HG03039 (cell line): ENCODE measurements at regions not wholly inside any gene's neighbourhood (a gene's known extent, or its start where the extent isn't known, plus 50 kb on each side); places are given as distances from the start of the nearest gene placed in this dataset.
"Not testable (repeated sequence)": the region's sequence is repeated elsewhere in the genome, so short reads cannot be mapped to it uniquely, and the experiment has no call there.

Experiments
- ATAC-seq: cut with Tn5 transposase; IDR thresholded peaks from one replicate; pipeline ENCODE4 v1.9.1; 2021; ENCODE audit warnings: mild to moderate bottlenecking, moderate library complexity; ENCODE audit not compliant: unreplicated experiment

DNA sequence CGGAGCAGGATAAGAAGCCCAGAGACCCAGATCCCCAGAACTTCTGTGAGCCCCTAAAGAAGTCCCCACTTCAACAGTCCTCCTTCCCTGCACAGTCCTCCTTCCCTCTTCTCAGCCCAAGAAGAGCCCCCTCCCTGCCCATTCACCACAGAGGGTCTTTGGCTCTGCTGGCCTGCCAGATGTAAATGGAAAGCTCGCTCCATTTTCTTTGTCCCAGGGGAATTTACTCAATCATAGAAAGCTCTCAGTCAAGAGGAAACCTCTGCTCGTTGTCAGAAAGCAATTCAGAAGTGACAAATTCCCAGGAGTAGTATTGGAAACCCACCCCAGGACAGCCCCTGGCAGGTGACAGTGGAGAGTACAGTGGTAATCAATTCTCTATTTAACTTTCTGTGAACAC is 105.5 kb upstream of the SMAD3 start:
- no peak for ATAC-seq

DNA sequence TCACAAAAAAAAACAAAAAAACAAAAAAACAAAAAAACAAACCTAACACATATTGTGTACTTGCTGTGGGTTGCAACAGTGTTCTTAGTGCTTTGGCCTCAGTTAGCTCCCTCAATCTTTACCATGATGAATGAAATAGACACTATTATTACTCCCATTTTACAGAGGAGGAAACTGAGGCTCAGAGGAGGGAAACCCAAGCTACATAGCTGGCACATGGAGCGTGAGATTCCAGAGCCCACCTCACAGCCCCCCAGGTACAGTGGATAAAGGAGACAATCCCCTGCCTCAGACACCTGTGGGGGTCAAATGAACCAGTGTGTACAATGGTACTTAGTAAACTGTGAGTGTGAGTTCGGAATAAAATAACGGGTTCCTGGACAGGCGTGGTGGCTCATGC is 104.9 kb upstream of the SMAD3 start:
- ATAC-seq, result no peak

DNA sequence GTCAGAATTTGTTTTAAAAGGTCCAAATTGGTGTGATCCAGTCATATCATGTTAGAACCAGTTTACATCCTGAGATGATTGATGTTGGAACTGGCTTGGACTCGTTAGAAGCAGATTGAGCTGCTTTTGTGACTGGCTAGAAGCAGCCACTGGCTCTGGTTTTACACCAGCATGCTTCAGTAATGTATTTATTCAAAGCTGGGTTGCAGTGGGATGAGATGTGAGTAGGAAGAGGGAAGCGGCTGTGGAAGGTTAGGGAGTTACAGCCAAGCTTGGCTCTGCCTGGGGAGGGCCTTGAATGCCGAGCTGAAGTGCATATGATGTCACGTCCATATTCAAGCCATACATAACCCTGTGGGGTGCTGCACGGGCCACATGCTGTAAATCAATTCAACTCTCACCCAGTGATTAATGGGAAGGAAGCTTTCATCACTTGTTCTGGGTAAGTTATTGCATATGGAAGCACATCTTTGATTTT is 104.0 kb upstream of the SMAD3 start:
- ATAC-seq, result no peak

DNA sequence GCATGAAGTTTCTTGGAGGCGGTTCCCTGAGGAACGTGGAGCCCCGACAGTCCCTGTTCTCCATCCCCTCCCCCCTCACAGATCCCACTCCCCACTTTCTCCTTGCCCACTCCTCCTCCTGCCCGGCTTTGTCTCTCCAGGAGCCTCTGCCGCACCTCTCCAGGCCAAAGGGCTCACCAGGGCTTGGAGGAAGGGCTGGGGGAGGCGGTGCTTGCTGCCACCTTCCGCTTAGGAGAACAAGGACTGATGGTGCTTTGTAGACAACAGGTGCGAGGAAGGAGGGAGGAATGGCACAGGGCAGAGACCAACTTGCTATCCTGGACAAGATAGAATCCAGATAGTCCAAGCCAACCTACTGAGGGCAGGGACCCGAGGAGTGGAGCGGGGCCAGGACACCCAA is 103.5 kb upstream of the SMAD3 start:
- no peak for ATAC-seq

DNA sequence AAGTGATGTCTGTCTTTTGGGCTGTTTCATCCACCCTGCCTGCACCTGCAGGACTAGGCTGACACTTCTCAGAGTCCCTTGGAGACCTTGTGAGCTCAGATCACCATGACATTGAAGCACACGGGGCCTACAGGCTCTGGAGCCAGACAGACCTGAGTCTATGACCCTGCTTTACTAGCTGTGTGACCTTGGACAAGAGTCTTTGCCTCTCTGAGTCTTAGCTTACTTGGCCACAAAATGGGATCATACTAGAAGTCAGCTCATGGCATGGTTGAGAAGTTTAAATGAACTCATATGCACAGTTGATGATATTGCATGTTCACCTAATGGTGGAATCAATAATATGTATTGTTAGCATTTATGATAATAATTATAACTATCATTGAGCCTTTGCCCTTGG is 102.9 kb upstream of the SMAD3 start:
- ATAC-seq, result no peak

DNA sequence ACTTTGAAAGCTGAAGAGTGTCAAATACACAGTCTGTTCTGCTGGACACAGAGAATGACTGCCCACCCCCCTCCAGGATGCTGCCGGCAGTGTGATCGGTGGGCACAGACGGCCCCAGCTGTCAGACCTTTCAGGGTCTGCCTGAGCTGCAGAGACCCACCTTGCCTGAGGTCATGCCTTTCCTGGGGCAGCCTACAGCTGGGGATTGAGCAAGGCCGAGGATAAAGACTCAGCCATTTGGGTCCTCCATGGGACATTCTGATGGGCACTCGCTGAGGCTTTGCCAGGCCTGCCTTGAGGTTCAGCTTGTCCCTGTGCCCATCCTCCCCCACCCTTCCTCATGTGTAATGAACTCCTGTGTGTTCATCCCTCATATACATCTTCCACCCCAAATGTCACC is 102.3 kb upstream of the SMAD3 start:
- no peak for ATAC-seq

DNA sequence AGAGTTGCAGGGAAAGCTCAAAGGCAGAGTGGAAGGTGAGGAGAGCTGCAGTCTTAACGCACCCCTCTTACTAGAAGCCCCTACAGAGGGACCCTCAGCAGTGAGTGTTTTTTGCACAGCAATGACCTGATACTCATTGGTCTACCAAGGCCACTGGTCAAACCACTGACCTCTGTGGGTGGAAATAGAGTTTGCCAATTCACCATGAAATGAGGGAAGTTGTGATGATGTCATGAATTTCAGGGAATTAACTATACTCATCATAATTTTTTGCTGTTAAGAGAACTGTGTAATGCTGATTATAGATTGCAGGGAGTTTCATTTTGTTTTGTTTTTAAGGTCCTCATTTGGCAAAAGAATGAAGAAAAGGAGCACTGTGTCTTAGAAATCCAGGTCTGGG is 101.7 kb upstream of the SMAD3 start:
- ATAC-seq, result no peak

DNA sequence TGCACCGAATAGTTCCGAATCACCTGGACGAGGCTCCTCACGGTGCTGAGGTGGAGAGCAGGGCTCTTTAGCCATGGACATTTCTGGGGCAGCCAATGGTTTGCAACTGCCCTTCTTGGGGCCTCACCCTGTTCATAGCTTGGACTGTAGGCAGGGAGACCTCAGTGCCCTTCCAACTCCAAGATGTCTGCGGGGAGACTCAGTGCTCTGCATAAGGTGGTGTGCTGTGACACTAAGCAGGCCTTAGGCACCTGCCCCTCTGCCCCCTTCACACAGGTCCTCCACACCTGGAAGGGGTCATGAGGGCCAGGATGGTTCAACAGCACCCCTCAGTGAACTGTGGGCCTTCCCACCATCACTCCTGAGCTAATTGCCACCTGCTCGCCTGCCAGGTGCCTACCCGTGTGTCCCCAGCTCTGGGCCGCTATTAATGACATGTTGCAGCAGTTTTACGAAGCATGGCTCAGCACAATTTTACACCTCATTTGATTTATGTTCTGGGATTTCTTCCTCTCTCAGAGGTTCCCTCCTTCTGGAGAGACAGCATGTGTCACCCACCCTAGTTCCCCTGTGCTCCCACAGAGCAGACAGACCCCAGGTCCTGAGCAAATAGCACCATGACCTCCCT is 101.2 kb upstream of the SMAD3 start:
- ATAC-seq, result no peak

DNA sequence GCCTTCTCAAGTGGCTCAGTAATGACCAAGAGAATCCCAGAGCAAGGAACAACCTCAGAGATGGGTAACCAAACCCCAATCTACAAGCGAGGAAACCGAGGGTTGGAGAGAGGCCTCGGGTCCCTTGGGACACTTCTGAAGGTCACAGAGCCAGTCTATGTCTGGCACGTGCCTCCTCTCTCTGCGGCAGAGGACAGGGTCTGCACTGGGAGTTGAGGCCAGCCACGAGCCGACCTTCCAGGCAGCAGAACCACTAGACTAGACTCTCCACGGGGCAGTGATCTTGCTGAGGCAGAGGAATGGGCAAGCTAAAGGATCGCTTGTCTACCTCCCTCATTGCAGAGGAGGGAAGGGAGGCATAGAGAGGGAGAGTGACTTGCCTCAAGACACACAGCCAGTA is 100.6 kb upstream of the SMAD3 start:
- ATAC-seq, result no peak

DNA sequence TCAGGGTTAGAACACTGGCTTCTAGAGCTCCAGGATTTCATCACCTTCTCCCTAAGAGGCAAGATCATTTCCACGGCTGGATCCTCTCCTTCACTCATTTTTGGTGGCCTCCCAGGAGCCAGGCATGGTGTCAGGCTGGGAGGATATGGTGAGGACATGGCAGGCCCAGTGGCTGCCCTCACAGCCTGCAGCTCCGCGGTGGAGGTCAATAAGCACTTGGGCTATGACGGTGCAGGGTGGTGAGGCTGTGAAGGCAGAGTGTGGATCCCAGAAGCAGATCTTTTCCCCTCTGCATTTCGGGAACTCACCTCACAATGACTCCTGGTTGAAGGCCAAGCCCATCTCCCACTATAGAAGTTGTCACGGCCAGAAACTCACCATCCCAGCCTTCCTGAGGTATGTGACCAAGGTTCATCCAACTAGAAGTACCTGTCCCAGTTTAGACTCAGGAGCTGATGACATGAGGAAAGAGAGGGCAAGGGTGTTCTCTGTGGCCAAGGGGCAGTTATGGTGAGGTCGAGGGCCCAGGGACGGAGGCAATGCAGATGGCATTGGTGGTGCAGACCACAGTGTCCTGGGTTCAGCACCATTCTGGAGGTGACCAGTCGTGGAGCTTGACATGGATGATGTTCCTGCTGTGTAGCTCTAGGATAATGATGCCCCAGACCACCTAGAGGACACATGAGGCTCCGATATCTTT is 100.1 kb upstream of the SMAD3 start:
- no peak for ATAC-seq

DNA sequence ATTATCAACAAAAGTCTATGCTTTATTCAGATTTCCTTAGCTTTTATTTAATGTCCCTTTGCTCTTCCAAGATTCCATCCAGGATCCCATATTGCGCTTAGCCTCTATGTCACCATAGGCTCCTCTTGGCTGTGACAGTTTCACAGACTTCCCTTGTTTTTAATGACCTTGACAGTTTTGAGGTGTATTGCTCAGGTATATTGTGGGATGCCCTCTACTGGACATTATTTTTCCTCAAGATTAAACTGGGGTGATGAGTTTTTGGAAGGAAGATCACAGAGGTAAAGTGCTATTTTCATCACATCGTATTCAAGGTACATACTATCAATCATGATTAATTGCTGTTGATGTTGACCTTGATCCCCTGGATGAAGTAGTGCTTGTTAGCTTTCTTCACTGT is 99.1 kb upstream of the SMAD3 start:
- ATAC-seq, result no peak

DNA sequence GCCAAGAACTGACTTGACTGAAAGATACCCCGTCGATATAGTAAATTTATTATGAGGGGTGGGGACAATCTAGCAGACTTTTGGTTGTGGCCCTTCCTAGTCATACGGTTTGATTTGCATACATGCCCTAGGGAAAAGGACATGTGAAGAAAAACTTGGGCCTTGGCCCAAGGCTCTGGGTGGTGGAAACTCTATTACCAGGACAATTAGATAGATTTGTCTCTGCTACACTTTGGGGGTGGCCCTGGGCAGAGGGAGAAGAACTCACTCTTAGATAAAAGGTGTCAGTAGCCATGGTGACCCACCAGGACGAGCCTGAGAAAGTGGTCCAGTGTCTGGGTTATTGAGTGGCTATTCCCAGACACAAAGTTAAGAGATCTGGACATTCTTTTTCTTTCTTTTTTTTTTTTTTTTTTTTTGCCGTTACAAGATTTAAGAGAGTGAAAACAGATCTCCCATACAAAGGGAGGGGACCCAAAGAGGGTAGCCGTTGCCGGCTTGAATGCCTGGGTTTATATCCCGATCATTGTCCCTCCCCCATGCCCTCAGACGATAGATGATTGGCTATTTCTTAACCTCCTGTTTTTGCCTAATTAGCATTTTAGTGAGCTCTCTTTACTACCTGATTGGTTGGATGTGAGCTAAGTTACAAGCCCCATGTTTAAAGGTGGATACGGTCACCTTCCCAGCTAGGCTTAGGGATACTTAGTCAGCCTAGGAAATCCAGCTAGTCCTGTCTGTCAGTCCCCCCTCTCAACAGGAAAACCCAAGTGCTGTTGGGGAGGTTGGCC is 96.4 kb upstream of the SMAD3 start:
- no peak for ATAC-seq

DNA sequence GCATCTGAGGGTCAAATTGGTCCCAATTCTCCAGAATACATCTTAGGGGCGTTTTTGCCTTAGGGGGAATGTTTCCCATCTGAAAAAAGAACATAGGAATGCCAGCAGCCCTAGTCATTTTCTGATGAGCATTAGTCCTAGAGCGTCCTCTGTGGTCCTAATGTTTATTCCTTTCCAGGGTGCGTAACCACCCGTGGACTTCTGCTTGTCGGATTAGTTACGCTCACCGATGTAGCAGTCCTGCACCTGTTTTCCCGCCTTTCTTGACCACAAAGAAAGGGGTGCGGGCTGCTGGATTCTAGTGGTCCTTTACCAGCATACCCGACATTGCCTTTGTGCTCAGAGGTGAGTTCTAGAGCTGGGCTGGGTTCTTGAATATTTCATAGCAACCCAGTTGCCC is 91.3 kb upstream of the SMAD3 start:
- ATAC-seq, result not testable (repeated sequence)

DNA sequence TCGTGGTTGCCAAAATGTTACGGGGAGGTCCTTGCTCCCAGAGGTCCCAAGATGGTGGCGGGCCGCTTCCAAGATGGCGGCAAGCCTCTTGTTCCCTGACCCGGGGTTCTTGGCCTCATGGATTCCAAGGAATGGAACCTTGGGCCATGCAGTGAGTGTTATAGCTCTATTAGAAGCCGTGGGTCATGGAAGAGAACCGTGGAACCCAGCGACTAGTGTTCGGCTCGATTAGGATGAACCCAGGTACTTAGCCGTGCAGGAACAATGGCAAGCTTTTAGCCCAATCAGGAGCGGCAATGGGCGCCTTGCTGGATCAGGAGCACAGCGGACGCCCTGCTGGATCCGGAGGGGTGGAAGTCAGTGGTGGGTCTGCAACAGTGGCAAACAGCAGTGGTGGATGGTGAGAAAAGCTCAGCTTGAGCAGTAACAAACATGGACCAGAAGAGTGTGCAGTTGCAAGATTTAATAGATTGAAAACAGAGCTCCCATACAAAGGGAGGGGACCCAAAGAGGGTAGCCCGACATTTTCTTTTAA is 89.2 kb upstream of the SMAD3 start:
- not testable (repeated sequence) for ATAC-seq

DNA sequence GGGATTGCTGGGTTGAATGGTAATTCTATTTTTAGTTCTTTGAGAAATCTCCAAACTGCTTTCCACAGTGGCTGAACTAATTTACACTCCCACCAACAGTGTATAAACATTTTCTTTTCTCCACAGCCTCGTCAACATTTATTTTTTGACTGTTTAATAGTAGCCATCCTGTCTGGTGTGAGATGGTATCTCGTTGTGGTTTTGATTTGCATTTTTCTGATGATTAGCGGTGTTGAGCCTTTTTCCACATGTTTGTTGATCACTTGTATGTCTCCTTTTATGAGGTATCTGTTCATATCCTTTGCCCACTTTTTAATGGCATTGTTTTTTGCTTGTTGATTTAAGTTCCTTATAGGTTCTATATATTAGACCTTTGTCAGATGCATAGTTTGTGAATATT is 85.1 kb upstream of the SMAD3 start:
- ATAC-seq, result not testable (repeated sequence)

DNA sequence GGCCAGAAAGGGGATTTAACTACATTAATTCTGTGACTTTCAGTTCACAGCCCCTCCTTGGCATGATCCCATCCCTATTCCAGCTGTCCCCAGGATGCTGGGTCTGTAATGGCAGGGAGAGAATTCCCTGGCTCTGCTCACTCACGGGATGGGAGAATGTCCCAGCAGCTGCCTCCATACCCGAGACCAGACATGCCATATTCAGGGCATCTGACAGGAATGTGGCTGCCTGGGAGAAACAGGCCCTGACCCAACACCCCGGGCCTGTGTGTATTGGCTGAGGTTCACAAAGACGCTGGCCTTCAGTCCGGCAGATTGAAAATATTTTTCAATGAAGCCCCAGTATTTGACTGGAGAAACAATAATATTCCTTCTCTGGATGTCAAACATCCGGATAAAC is 83.6 kb upstream of the SMAD3 start:
- no peak for ATAC-seq

DNA sequence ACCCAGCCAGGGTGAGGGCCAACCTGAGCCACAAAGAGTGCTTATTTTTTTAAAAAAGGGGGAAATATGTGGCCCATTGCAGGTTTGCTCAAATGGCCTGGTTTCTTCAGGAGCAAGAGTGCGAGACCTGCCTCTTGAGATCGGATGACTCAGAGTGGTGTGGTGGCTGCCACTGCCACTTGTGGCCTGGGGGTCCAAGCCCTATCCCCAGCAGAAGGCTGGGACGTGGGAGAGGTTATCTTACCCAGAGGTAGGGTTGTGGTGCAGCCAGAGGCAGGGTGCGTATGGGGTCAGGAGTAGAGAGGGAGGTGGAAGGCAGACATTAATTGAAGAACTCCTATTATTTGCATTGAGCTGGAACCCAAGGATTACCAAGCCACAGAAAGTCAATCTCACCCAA is 83.2 kb upstream of the SMAD3 start:
- ATAC-seq, result no peak

DNA sequence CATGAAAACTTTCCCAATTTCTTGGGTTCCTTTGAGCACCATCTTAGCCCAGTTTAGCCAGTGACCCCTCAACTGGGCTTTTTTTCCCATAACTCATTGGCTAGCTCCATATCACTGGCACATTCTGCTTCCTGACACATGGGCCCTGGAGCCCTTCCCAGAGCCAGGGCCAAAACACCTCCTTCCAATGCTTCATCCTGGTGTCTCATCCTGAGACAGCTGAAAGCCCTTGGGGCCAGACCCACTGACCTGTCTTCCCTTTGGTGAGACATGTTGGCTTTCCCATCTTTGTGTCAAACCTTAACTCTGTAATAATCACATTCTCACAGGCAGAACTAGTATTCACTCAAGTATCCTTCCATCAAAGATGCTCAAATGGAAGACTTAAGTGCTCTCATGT is 82.6 kb upstream of the SMAD3 start:
- ATAC-seq, result no peak

DNA sequence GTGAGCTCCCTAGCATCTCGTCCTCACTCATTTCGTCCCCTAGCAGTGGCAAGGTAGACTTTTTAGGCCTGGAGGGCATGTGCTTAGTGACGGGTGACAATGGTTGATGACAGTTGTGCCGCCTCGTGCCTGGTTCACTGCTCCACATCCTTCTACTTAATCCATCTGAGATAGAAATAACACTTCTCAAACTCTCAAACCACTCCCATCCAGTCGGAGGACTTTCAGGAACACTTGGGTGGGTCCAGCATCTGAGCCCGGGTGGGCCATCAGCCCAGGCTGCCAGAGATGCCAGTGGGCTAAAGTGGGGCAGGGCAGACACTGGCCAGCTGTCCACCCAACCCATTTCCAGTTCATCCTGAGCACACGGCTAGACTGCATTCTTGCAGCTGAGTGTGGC is 79.7 kb upstream of the SMAD3 start:
- ATAC-seq, result no peak

DNA sequence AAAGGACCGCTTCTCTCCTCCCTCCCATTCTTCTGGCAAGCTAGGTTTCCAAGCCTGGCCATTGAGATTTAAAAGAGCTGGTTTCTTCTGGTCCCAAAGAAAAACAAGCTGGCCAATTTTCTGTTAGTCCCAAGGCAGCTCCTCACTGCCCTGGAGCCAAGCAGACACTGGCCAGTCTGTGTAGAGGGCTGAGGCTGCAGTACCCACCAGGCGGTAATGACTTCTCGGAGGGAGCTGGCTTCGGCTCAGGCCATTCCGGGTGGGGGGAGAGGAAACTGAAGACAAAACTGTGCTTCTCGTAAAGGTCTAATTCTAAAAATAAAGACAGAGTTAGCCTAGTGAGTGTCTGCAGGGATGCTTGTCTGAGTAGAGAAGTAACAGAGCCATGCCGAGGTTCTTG is 78.5 kb upstream of the SMAD3 start:
- ATAC-seq, result no peak

DNA sequence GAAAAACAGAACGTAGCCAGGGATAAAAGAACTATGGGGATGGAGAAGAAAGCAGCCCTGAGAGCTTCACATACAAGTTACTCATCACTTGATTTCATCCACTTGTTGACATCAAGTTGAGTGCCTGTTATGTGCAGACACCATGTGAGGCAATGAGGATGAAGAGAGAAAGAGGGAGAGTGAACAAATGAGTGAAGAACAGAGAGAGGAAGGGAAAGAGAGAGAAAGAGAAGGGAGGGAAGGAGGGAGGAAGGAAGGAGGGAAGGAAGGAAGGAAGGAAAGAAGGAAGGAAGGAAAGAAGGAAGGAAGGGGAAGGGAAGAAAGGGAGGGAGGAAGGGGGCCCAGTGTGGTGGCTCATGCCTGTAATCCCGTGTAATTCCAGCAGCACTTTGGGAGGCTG is 72.3 kb upstream of the SMAD3 start:
- ATAC-seq, result no peak
